ENCODE measurements at regions not wholly inside any gene's neighbourhood (a gene's known extent, or its start where the extent isn't known, plus 50 kb on each side); places are given as distances from the start of the nearest gene placed in this dataset.

DNA sequence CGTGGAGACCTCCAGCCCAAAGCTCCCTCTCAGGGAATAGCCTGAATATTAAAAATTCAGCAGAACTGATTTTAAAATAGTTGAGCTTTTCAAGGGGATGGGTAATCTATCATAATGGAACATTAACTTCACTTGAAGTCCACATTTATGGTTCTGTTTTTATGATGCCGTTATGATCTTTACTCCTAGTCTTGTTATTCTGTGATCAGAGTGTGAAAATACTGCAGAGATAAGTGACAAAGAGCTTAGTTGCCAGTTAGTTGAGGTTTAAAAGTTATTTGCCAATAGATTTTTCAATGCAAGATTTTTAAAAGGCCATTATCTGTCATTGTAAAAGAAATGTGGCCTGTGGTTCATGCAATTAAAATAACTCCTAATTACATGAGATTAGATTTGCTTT, 189.9 kb upstream of the RGMB start:
- Histone ChIP-seq H3K36me3 (ENCODE audit: low read depth) (no peaks in the 10 kb centered on the region), H3K4me1 (ENCODE audit: low read depth) (no peaks in the 10 kb centered on the region), H3K9me3 (no peaks in the 10 kb centered on the region), H3K4me3 (no peak overlapping the region)
- DNase-seq (no peak), ATAC-seq (peak; percentile 51)
- TF ChIP-seq, protein P1, sequence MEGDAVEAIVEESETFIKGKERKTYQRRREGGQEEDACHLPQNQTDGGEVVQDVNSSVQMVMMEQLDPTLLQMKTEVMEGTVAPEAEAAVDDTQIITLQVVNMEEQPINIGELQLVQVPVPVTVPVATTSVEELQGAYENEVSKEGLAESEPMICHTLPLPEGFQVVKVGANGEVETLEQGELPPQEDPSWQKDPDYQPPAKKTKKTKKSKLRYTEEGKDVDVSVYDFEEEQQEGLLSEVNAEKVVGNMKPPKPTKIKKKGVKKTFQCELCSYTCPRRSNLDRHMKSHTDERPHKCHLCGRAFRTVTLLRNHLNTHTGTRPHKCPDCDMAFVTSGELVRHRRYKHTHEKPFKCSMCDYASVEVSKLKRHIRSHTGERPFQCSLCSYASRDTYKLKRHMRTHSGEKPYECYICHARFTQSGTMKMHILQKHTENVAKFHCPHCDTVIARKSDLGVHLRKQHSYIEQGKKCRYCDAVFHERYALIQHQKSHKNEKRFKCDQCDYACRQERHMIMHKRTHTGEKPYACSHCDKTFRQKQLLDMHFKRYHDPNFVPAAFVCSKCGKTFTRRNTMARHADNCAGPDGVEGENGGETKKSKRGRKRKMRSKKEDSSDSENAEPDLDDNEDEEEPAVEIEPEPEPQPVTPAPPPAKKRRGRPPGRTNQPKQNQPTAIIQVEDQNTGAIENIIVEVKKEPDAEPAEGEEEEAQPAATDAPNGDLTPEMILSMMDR (IDR thresholded peaks at IDR 0.05): no peak
- intact Hi-C loops (cut with DNase I, micrococcal nuclease): no loop called here

DNA sequence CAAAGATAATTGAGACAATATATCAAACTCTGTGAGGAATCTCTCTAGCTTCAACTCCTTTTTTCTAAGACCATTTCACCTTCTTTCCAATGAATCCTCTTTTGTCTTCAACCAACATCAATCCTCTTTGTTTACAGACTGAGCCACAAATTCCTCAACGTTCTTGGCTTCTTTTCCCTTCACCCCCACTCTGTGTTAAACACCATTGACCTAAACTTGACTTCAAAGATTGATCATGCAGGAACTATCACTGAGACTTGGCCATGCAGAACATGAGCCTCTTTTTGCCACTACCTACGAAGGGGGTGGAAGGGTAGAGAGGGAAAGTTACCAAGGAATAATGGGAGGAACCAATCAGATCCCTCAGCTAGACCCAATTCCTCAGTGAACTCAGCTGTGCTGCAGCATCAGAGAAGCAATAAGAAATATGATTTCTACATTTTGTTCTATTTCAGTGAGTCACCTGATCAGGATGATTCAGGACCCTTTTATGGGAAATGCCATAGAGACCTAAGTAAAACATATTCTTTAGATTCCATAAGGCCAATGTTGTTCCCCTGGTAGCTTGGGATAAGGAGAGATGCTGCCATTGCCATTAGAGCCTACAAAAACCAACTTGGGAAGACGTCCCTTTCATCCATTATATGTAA, 187.7 kb upstream of the RGMB start:
- intact Hi-C loops (cut with DNase I, micrococcal nuclease): no loop called here

DNA sequence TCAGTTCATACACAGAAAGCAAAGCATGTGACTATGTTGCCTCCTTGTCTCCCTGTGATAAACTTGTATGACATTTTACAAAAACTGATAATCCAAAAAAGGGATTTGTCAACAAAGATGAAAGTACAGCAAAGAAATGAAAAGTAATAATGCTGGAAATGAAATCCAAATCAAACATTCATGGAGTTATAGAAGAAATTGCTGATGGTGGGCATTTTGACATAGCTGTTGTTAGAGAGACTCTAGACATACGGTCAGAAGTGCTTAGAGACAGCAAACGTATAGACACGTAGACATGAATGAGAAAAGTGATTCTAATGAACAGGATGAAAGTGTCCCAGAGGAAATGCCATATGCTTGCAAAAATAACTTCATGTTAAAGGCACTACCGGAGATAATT, 186.9 kb upstream of the RGMB start:
- Histone ChIP-seq H3K4me3 (no peak overlapping the region), H3K36me3 (ENCODE audit: low read depth) (no peaks in the 10 kb centered on the region), H3K4me1 (ENCODE audit: low read depth) (no peaks in the 10 kb centered on the region), H3K9me3 (no peaks in the 10 kb centered on the region)
- ATAC-seq (no peak), DNase-seq (no peak)
- TF ChIP-seq, protein P1 (IDR thresholded peaks at IDR 0.05): no peak
- intact Hi-C loops (cut with DNase I, micrococcal nuclease): no loop called here

More for the DNA sequence above, 187.7 kb upstream of the RGMB start:
- DNase-seq (no peak), ATAC-seq (no peak)
- TF ChIP-seq, protein P1 (IDR thresholded peaks at IDR 0.05): no peak
- no peak overlapping the region for H3K4me3 ChIP-seq
- no peaks in the 10 kb centered on the region for H3K9me3 ChIP-seq
- H3K36me3 ChIP-seq (ENCODE audit: low read depth): no peaks in the 10 kb centered on the region
- H3K4me1 ChIP-seq (ENCODE audit: low read depth): no peaks in the 10 kb centered on the region

DNA sequence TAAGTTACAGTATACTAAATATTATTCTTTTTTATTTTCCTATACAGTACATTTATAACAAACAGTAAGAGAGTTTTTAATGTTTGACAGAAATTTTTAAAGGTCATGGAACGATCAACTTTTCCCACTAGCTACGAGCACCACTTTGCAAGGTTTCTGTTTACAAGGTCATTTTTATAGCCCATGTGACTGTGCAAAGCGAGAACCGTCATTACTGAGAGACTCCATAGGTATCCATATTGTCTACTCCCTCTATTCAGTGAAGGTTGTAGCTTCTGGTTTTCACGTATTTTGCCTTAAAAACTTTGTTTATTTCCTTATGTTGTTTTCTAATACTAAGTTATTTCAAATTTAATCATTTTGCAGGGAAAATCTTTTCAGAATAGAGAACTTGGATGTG, 186.3 kb upstream of the RGMB start:
- Histone ChIP-seq H3K36me3 (ENCODE audit: low read depth) (no peaks in the 10 kb centered on the region), H3K4me3 (no peak overlapping the region), H3K9me3 (no peaks in the 10 kb centered on the region), H3K4me1 (ENCODE audit: low read depth) (no peaks in the 10 kb centered on the region)
- DNase-seq (no peak), ATAC-seq (peak; percentile 68)
- TF ChIP-seq, protein P1 (IDR thresholded peaks at IDR 0.05): no peak
- intact Hi-C loops (cut with DNase I, micrococcal nuclease): no loop called here

DNA sequence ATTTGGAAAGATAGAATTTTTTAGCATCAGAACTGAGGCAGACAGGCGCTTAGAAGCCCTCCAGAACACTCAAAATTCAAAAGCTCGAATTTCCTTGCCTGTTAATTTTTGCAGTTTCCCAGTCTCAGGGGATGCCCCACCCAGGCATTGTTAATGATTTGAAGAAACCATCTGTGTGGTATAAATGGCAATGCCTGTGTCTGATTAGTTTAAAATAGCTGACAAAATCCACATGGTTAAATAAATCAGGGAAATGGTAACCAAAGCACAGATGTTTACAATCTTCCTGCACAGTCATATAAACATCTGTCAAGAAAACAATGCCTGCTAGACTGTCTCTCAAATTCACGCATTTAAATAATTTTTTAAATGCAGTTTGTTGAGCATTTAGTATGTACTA, 185.2 kb upstream of the RGMB start:
- intact Hi-C loops (cut with DNase I, micrococcal nuclease): no loop called here
- peak; percentile 60 for ATAC-seq
- TF ChIP-seq, protein P1 (IDR thresholded peaks at IDR 0.05): no peak

DNA sequence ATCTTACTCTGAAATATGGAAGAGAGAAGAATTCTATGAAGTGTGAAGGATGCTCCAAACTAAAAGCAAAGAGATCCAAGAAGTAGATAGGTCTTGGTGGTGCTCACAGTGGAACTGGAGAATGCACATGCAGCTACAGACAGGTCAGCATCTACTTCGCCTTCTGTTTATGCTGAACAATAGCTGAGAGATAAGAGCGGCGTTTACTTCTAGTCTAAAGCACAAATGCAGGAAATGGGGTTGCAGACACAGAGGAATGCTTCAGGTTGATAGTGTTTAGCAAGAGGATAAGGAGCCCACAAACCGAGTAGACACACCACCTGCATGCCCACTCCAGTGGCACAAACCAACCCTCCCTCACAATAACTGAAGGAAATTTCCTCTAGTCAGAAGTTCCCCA, 180.0 kb upstream of the RGMB start:
- intact Hi-C loops (cut with DNase I, micrococcal nuclease): no loop called here
- Histone ChIP-seq H3K4me3 (no peak overlapping the region), H3K4me1 (ENCODE audit: low read depth) (no peaks in the 10 kb centered on the region), H3K36me3 (ENCODE audit: low read depth) (no peaks in the 10 kb centered on the region), H3K9me3 (no peaks in the 10 kb centered on the region)
- TF ChIP-seq, protein P1 (IDR thresholded peaks at IDR 0.05): no peak
- no peak for DNase-seq
- peak; percentile 78 for ATAC-seq

More for the DNA sequence above, 185.2 kb upstream of the RGMB start:
- no peaks in the 10 kb centered on the region for H3K36me3 ChIP-seq (ENCODE audit: low read depth)
- no peak for DNase-seq
- H3K4me3 ChIP-seq: no peak overlapping the region
- no peaks in the 10 kb centered on the region for H3K9me3 ChIP-seq
- H3K4me1 ChIP-seq (ENCODE audit: low read depth): no peaks in the 10 kb centered on the region
